Sigmoid colon (tissue), 6 donors: ENCODE measurements at regions not wholly inside any gene's neighbourhood (a gene's known extent, or its start where the extent isn't known, plus 50 kb on each side); places are given as distances from the start of the nearest gene placed in this dataset.

Source experiments
- DNase-seq: peaks from one replicate; pipeline ENCODE4 v3.0.0-alpha.2; 2019
- H3K27ac ChIP-seq, 4 donors: fragments of 200-600 bp; sonication (generic); one replicate each; pipeline ENCODE4 v1.5.1; 2016 to 2019; ENCODE audit warnings: mild to moderate bottlenecking in 1 of 4
- H3K27me3 ChIP-seq, 3 donors: fragments of 200-600 bp; sonication (generic); one replicate each; pipeline ENCODE4 v1.5.1; 2019; ENCODE audit warnings: mild to moderate bottlenecking in 1 of 3
- H3K36me3 ChIP-seq, 4 donors: fragments of 200-600 bp; sonication (generic); one replicate each; pipeline ENCODE4 v1.5.1; 2016 to 2019
- H3K4me1 ChIP-seq, 4 donors: fragments of 200-600 bp; sonication (generic); one replicate each; pipeline ENCODE4 v1.5.1; 2017 to 2019
- H3K4me3 ChIP-seq, 4 donors: fragments of 200-600 bp; sonication (generic); one replicate each; pipeline ENCODE4 v1.5.1; 2017 to 2019; ENCODE audit warnings: mild to moderate bottlenecking in 2 of 4, moderate library complexity in 1 of 4
- H3K9me3 ChIP-seq, 4 donors: fragments of 200-600 bp in 3 of 4; sonication (generic) in 3 of 4; one replicate each; pipeline versions ENCODE4 v1.5.1 to v1.6.1; 2013 to 2019
- EP300 ChIP-seq, 4 donors: sonication (generic); formaldehyde crosslinking; IDR thresholded peaks; one replicate each; pipeline ENCODE4 v1.6.1; 2017; ENCODE audit warnings: antibody characterized with exemption in 4 of 4
- POLR2A ChIP-seq, 2 donors: fragments of 450-650 bp; IDR thresholded peaks; one replicate each; pipeline ENCODE4 v1.6.1; 2016; ENCODE audit warnings: antibody characterized with exemption in 2 of 2, mild to moderate bottlenecking in 2 of 2, moderate library complexity in 2 of 2
- POLR2AphosphoS5 ChIP-seq, 4 donors: sonication (generic); formaldehyde crosslinking; IDR thresholded peaks; one replicate each; pipeline ENCODE4 v1.6.1; 2017; ENCODE audit warnings: antibody characterized with exemption in 4 of 4
- WGBS, 2 donors: extraction: QIAGEN DNeasy Blood & Tissue Kit; methylation state at CpG; one replicate each; pipeline ENCODE4 v1.1.7; 2013; 5-methylcytosine and 5-hydroxymethylcytosine counted together
- intact Hi-C: fragments of 100-400 bp; cut with DNase I; formaldehyde crosslinking; loops from one replicate; pipeline ENCODE4 v1.15.1; 2023
- TF ChIP-seq, protein P1 (sequence below), 4 experiments: fragments of 450-650 bp in 3 of 4; fragments of 200-600 bp in 1 of 4; IDR thresholded peaks; one replicate each; pipeline ENCODE4 v1.5.1; 2016 to 2019; ENCODE audit warnings: antibody characterized with exemption in 4 of 4, mild to moderate bottlenecking in 3 of 4, moderate library complexity in 2 of 4
- donor health status: healthy with polysubstance abuse.
- donor health status: healthy.

DNA sequence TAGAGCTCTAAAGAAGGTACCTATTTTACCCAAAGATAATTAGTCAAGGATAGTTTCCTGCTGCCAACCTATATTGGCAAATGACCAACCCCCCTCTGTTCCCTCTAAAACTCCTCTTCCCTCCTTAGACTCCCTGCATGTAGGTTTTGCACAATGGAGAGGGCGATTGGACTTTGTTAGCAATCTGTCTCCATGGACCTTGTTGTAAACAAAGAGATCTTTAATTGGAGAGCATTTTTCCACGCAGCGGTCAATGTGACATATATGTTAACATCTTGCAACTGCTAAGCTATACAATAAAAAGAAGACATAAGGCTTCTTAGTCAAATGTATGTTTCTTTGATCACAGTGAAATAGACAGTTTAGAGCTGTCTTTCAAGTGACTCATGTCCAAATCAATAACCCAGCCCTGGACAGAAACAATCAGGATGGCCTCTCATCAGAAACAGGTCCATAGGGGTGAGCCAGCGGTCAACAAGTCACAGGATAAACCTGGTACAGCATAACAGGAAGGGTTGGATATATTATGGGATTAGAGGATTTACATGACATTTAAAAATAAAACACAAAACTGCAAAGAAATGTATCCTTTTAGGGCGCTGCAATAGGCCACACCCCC is 69.7 kb upstream of the UBL3 start:
- Histone ChIP-seq H3K27ac (no peak overlapping the region), H3K27me3 (no peaks in the 10 kb centered on the region), H3K36me3 (no peaks in the 10 kb centered on the region), H3K4me1 (peaks cover 0 to 30% (median 24%) of the 10 kb centered on the region in 4 donors), H3K4me3 (no peak overlapping the region), H3K9me3 (no peaks in the 10 kb centered on the region)
- no peak for TF ChIP-seq EP300 (IDR thresholded peaks at IDR 0.05)
- TF ChIP-seq POLR2A (IDR thresholded peaks at IDR 0.05) = no peak
- TF ChIP-seq, protein P1, sequence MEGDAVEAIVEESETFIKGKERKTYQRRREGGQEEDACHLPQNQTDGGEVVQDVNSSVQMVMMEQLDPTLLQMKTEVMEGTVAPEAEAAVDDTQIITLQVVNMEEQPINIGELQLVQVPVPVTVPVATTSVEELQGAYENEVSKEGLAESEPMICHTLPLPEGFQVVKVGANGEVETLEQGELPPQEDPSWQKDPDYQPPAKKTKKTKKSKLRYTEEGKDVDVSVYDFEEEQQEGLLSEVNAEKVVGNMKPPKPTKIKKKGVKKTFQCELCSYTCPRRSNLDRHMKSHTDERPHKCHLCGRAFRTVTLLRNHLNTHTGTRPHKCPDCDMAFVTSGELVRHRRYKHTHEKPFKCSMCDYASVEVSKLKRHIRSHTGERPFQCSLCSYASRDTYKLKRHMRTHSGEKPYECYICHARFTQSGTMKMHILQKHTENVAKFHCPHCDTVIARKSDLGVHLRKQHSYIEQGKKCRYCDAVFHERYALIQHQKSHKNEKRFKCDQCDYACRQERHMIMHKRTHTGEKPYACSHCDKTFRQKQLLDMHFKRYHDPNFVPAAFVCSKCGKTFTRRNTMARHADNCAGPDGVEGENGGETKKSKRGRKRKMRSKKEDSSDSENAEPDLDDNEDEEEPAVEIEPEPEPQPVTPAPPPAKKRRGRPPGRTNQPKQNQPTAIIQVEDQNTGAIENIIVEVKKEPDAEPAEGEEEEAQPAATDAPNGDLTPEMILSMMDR (IDR thresholded peaks at IDR 0.05) = no peak
- no peak for TF ChIP-seq POLR2AphosphoS5 (IDR thresholded peaks at IDR 0.05)
- DNase-seq = no peak
- 42 to 53% methylated on average over 5 of the region's 5 CpGs for WGBS, 2 donors
- intact Hi-C loops = loop anchor here (5.0 to 10.0 kb wide), 5 partner anchors 145 to 485 kb away; no protein-coding TSS in a partner anchor

GRCh38 chr13:29918845-29919244 is 68.4 kb upstream of the UBL3 start:
- Histone ChIP-seq H3K4me1 (peaks cover 0 to 17% (median 11%) of the 10 kb centered on the region in 4 donors), H3K36me3 (no peaks in the 10 kb centered on the region), H3K27me3 (no peaks in the 10 kb centered on the region), H3K9me3 (no peaks in the 10 kb centered on the region), H3K27ac (no peak overlapping the region), H3K4me3 (no peak overlapping the region)
- 75 to 92% methylated on average over 4 of the region's 4 CpGs for WGBS, 2 donors
- DNase-seq = no peak
- TF ChIP-seq POLR2AphosphoS5 (IDR thresholded peaks at IDR 0.05) (no peak), EP300 (IDR thresholded peaks at IDR 0.05) (no peak), POLR2A (IDR thresholded peaks at IDR 0.05) (no peak)
- TF ChIP-seq, protein P1 (IDR thresholded peaks at IDR 0.05) = no peak
- intact Hi-C loops = no loop called here

DNA sequence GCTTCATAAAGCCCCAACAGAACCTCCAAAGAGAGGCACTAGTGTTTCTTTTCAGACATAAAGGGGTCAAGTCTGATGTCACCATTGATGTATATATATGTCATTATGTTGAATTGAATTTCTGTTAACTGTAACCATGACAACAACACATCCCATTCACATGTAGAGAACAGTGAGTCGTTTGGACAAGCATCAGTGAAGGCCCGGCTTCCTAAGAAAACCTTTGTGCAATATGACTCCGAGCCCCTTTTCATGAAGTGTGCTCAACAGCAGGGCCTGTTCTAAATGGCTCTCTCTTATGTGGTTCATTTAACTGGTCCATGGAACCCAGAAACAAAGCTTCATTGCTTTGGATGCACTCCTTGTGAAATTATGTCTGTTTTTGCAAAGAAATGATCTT is 67.2 kb upstream of the UBL3 start:
- no peaks in the 10 kb centered on the region for H3K9me3 ChIP-seq
- intact Hi-C loops = no loop called here
- no peak overlapping the region for H3K27ac ChIP-seq
- H3K36me3 ChIP-seq = no peaks in the 10 kb centered on the region
- no peak for DNase-seq
- H3K4me3 ChIP-seq = no peak overlapping the region
- 87 to 91% methylated on average over 3 of the region's 3 CpGs for WGBS, 2 donors
- TF ChIP-seq, protein P1 (IDR thresholded peaks at IDR 0.05) = no peak
- TF ChIP-seq EP300 (IDR thresholded peaks at IDR 0.05) (no peak), POLR2A (IDR thresholded peaks at IDR 0.05) (no peak), POLR2AphosphoS5 (IDR thresholded peaks at IDR 0.05) (no peak)
- H3K27me3 ChIP-seq = no peaks in the 10 kb centered on the region
- H3K4me1 ChIP-seq = peaks cover 0 to 5% (median 2%) of the 10 kb centered on the region in 4 donors

GRCh38 chr13:29914581-29914980 is 64.2 kb upstream of the UBL3 start:
- no peaks in the 10 kb centered on the region for H3K36me3 ChIP-seq
- 76 to 89% methylated on average over 3 of the region's 3 CpGs for WGBS, 2 donors
- H3K27me3 ChIP-seq = no peaks in the 10 kb centered on the region
- H3K4me3 ChIP-seq = no peak overlapping the region
- intact Hi-C loops = no loop called here
- H3K9me3 ChIP-seq = no peaks in the 10 kb centered on the region
- H3K27ac ChIP-seq = no peak overlapping the region
- TF ChIP-seq POLR2AphosphoS5 (IDR thresholded peaks at IDR 0.05) (no peak), POLR2A (IDR thresholded peaks at IDR 0.05) (no peak), EP300 (IDR thresholded peaks at IDR 0.05) (no peak)
- TF ChIP-seq, protein P1 (IDR thresholded peaks at IDR 0.05) = no peak
- DNase-seq = no peak
- no peaks in the 10 kb centered on the region for H3K4me1 ChIP-seq
